Posterior cingulate gyrus (tissue), 11 donors: ENCODE measurements at regions not wholly inside any gene's neighbourhood (a gene's known extent, or its start where the extent isn't known, plus 50 kb on each side); places are given as distances from the start of the nearest gene placed in this dataset.

ENCODE experiments used
- DNase-seq, 10 donors: peaks; one replicate each; pipeline versions ENCODE4 v3.0.0 to v3.0.0-alpha.2; 2020 to 2021; ENCODE audit warnings: mixed read lengths in 3 of 10
- intact Hi-C: fragments of 100-400 bp; cut with DNase I; formaldehyde crosslinking; loops from one replicate; pipeline ENCODE4 v1.15.1; 2023

DNA sequence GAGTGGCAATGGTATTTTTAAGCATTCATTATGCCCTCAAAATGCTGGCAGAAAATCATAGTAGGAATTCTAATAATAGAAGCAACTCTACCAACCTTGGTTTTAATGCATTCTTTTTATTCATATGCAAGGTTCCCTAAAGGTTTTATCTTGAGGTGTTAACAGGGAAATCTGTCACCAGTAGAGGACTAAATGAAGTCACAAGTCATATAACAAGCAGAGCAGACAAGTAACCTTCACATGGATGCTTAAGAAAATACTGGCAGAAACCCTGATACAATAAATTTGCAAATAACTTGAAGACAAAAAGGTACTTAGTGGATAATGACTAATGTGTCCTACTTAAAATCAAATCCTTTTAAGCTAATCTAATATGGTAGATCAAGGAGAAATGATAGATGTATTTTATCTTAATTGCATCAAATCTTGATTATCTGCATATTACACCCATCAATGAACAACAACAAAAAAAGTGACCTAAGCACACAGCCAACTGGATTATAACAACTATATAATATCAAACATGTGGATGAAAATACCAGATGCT is 73.3 kb downstream of the RFC3 start:
- intact Hi-C loops: no loop called here
- no peak for DNase-seq

DNA sequence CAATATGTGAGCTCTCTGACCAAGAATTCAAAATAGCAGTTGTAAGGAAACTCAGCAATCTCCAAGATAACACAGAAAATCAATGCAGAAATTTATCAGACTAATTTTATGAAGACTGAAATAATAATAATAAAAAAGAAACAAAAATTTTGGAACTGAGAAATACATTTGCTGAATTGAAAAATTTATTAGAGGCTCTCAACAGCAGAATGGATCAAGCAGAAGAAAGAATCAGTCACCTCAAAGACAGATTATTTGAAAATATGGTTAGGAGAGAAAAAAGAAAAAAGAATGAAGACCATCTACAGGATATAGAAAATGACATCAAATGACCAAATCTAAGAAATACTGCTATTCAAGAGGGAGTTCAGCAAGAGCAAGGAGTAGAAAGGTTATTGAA is 75.6 kb downstream of the RFC3 start:
- DNase-seq: no peak
- intact Hi-C loops: no loop called here

DNA sequence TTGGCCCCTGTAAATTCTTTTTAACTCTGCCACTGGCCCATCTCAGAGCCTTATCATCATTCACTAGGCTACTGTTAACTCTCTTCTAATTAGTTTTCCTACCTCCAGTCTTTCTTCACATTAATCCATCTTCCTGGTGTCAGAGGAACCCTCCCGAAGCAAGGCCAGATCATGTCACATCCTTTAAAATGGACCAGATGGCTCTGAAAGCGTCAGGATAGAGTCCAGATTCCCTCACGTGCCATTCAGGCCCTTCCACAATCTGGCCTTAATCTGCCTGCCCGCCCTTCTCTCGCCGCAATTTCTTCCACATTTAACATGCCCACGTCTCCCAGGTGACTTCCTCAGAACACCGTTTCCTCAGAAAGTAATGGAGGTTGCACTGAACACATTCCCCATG is 86.5 kb downstream of the RFC3 start:
- no peak for DNase-seq
- intact Hi-C loops: no loop called here

DNA sequence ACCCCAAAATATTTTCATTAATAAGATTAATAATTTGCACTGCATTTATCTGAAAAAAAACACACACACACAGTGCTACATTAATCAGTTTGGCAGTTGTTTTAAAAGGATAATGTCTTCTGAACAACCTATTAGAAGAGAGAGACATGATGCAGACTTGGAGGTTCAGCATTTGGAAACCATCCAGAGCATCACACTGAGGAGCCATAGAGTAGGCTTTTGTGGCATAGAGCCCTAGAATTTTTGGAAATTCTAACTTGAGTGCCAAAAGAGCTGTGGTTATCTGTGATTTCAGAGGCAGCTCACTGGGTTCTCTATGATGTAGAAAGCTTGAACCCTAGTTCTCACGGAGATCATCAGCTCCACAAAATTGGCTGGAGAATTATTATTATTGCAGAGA is 90.2 kb downstream of the RFC3 start:
- no peak for DNase-seq

DNA sequence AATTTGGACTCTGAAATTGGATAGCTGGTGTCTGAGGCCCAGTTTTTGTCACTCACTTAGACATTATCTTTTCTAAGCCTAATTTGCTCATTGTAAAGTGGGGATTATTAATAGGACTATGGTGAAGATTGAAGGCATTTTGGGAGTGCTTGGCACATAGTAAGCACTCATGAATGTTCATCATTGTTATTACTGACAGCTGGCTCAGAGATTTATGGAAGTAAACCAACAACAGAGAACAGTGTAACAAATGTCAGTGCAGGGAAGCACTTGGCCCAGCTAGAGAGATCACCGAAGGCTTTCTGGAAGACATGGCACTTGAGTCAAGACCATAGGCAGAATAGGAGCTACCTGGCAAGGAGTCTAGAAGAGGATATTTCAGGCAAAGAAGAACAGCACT is 92.3 kb downstream of the RFC3 start:
- intact Hi-C loops: no loop called here
- no peak for DNase-seq

More for the DNA sequence above, 90.2 kb downstream of the RFC3 start:
- intact Hi-C loops: no loop called here

DNA sequence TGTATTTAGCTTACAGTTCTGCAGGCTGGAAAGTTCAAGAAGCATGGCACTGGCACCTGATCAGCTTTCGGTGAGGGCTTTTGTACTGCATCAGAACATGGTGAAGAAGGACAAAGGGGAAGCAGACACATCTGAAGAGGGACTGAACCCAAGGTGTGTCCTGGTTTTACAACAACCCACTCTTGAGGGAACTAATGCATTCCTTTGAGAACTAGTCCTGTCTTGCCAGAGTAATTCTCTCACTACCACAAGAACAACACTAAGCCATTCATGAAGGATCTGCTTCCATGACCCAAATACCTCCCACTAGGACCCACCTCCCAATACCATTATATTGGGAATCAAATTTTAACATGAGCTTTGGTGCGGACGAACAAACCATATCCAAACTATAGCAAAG is 93.6 kb downstream of the RFC3 start:
- no peak for DNase-seq
- intact Hi-C loops: no loop called here

DNA sequence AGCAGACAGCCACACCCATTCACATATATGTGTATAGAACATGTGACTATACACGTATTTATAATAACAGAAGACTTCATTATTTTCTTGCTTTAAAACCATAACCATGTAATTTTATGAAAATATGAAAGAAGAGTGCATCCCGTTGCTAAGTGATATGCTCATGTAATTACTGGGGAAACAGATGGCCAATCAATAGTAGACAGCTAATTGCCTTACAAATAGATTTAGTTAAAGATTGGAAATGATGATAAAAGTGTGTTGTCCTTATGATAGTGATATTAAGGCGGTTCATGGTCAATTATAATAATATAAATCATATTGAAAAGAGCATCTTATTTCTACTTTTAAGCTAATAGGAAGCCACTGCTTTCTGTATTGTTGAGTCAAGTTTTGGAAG is 95.9 kb downstream of the RFC3 start:
- intact Hi-C loops: no loop called here
- DNase-seq: no peak

DNA sequence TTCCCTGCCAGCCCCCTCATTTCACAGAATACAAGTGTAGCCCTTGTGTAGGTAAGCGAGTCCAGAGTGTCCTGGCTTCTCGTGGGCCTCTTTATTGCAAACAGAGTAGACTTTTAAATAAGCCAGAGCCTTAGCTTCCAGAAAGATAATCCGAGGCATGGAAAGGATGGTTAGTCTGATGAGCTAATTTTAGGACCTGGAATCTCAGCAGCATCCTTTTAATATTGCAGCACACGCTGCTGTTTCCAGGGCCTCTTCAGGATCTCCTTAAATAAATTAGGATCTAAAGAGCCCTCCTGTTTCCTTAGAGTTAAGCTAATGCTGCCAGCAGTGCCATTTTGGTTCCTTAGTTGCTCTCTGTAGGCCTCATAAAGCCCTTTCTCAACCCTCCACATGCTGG is 99.2 kb downstream of the RFC3 start:
- intact Hi-C loops: no loop called here
- DNase-seq: peak in 1 of 10 donors; percentile 14

DNA sequence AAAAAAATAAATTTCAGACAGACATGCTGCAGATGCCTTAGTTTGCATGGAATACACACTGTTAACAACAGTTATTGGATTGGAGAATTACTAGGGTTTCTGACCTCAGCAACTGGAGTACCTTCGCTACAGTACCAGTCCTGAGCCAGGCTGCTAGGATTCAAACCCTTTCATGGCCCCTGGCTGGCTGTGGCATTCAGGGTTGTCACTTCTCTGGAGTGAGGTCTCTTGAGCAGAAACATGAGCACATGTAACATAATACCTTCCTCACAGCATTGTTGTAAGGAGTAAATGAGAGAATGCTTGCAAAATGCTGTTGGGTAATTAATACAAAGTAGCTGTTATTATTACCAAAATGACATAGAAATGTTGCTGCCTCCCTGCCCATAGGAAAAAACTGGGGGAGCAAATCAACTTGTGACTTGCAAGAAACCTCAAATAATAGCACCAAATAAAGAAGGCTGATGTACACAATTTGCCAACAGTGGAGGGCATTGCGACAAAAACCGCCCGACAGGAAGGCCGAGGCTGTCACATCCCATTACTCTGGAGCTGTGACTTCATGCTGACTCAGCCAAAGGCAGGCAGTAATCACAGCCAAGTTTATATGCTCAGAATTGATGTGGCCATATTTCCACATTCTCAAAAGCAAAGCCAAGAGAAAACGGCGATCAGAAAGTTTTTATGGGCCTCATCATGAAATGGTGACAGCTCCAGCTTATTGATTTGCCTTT is 100.4 kb downstream of the RFC3 start:
- intact Hi-C loops: no loop called here
- peak in 2 of 10 donors; percentile 11 to 54 for DNase-seq

DNA sequence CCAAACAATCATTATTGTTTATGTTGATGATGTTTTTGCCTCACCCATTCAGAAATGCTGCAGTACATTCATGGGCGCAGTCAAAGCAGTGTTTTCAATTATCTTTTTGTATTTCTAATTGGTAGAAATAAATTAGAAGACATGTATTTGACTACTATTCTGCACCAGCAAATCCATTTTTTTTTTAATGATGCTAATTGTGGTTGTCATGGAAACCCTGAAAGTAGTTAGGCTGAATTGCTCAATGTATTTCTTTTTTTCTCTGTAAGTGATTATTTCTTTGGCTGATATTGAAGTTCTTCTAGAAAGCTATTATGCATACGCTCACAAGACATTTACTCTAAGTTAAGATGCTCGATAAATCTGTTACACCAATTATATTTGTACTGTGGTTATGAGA is 101.2 kb downstream of the RFC3 start:
- intact Hi-C loops: no loop called here
- DNase-seq: no peak

DNA sequence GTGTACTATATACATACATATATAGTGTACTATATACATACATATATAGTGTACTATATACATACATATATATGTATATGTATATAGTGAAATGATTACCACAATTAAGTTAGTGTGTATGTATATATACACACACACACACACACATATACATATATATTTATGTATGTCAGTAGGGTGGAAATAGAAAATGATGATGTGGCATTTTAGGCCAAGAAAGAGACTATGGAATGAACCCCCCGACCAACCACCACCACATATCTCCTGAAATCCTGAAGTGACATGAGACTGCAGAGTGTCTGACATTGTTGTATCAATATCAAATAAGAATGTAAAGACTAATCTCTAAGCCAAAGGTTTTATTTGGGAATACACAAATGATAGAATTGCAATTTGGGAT is 107.6 kb downstream of the RFC3 start:
- DNase-seq: no peak
- intact Hi-C loops: no loop called here

DNA sequence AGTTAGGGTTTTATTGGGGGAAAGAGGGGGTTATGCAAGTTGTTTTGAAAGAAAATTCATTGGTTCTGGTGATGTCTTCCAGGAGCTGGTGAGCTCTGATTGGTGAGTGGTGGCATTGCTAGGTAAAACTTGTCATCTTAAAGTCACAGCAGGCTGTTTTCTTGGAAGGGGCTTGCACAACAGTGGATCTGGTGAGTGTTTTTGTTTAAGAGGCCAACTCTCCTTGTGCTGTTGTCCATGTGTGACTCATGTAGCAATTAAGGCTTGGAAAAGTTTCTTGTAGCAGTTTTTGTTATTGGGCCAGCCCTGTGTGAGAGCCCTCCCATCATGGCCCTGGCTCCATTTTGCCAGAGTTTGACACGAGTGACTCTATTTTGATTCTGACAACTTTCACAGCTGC is 109.4 kb downstream of the RFC3 start:
- no peak for DNase-seq
- intact Hi-C loops: no loop called here

DNA sequence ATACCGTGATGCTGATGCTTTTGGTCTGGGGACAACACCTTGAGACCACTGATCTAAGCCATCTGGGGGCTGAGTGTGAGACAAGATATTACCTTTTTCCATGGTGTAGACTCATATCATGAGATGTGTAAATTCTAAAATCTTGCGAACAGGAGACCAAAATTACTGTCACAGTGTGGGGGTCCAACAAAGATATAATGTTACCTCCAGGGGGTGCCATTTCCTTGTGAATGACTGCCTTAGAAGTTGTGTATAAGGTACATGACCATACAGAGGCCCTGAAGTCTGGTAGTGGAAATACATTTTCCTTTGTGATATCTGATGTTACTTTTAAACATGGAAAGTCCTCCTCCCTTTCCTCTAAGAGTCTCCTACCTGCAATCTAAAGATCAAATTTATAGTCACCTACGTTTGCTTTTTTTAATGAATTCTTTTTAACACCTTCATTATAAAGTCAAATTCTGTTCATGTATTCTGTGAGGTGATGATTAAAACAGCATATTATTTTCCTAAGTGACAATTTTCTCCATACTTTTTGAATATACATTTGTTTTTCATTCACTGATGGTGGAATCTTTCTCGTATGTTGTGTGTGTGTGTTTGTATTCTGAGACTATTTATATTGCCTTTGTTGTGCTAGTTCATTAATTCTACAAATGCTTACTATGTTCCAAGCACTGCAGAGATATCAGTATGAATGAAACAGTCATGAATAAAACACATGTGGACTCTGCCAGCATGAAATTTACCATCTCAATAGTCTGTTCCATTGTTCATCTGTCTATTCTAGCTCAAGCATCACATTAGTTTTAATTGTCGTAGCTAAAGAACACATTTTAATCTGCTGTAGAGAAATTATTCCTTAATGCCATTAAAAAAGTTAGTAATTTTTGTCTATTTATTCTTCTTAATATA is 113.7 kb downstream of the RFC3 start:
- intact Hi-C loops: loop anchor here (5.0 to 10.0 kb wide), 2 partner anchors 143 to 1231 kb away; no protein-coding TSS in a partner anchor

DNA sequence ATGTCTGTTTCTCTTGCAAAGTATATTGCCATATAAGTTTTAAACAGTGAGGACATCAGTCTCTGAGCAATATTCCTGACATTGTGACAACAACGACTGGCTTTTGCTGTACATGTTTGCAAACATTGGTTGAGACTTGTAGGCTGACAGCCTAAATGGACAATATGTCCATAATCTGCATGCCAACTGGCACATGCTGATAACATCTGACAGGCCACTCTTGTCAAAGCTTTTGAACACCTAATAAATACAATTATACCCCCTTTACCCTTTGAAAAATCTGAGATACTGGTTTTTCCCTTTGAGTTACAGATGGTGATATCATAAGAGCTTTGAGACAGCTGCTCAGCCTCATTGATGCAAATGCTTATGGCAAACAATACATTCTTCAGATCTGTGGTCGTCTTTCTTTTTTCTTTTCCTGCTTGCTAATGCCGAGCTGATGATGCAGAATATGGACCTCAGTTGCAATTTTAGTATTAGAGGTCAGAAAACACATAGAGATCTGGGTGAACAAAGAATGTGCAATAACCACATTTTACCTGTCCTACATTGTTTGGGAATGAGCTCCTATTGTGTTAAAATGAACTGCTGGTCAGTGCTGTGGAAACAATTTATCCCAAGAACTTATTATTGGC is 114.9 kb downstream of the RFC3 start:
- DNase-seq: no peak
- intact Hi-C loops: loop anchor here (5.0 to 10.0 kb wide), 2 partner anchors 142 to 1229 kb away; no protein-coding TSS in a partner anchor

More for the DNA sequence above, 113.7 kb downstream of the RFC3 start:
- no peak for DNase-seq

DNA sequence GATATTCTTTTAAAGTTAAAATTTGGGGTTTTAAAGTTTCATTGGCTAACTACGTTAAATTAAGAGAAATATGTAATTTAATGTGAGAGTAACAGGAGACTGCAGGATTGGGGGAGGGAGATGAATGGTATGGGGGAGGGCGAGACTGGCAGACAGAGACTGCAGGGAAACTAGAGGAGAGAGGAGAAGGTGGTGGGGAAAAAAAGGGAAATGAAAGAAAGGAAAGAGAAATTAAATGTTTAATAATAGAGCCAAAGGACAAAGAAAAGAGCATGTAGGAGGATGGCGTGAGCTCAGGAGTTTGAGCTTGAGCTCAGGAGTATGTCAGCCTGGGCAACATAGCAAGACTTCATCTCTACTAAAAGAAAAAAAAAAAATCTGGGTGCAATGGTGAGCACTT is 115.9 kb downstream of the RFC3 start:
- no peak for DNase-seq
- intact Hi-C loops: loop anchor here (5.0 to 10.0 kb wide), 2 partner anchors 141 to 1228 kb away; no protein-coding TSS in a partner anchor

DNA sequence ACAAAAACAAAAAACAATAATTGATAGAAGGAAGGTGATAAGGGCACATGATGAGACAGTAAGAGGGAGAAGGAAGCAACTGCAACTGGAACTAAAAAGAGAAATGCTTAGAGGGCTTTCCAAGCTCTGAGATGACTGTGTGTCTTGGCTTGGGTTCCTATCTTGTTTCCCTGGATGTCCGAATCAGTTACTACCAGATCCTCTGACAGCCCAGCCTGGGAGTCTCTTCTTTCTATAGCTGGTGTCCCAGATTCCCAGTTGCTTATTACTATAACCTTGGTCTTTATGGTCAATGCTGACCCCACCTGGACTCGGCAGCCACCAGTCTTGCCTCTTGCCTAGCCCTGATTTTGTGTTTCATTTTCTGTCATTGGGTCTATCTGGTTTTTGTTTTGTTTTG is 116.4 kb downstream of the RFC3 start:
- no peak for DNase-seq
- intact Hi-C loops: loop anchor here (5.0 to 10.0 kb wide), 2 partner anchors 140 to 1228 kb away; no protein-coding TSS in a partner anchor

DNA sequence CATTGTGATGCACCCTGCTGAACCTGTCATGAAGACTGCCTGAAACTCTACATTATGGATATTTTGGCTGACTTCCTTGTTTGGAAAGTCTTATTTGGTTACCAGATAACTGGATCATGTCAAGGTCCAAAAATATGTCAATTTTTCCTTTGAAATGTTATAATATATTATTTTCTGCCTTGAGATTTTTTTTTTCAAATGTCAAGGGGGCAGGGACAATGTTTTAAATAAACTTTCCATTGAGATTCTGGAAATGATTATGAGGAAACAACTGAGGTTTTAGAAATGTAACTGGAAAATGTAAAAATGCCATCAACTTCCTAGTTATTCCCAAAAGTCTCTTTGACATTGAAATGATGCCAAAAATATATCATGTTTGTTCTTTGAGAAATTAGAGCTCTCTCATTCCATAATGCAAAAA is 117.0 kb downstream of the RFC3 start:
- intact Hi-C loops: loop anchor here (5.0 to 10.0 kb wide), 2 partner anchors 140 to 1227 kb away; no protein-coding TSS in a partner anchor
- DNase-seq: no peak

DNA sequence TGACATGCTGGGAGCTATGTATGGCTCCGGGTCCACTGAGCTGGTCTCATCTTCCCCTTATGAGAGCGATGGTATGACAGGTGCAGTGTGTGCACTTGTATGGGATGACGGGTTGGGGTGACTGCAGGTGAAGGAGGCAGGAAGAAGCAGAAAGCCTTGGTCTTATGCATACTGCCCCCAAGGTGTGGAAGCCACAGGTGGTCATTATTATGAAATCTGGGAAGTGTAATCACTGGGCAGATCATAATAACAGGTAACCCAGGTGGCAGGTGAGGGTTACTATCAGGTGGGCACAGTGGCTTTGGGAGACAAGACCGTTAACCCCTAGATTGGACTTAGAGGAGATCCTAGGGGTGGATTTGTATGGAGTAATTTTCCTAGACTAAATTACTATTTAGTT is 118.0 kb downstream of the RFC3 start:
- DNase-seq: no peak
- intact Hi-C loops: loop anchor here (10.0 kb wide), 1 partner anchor 139 kb away; no protein-coding TSS in a partner anchor

DNA sequence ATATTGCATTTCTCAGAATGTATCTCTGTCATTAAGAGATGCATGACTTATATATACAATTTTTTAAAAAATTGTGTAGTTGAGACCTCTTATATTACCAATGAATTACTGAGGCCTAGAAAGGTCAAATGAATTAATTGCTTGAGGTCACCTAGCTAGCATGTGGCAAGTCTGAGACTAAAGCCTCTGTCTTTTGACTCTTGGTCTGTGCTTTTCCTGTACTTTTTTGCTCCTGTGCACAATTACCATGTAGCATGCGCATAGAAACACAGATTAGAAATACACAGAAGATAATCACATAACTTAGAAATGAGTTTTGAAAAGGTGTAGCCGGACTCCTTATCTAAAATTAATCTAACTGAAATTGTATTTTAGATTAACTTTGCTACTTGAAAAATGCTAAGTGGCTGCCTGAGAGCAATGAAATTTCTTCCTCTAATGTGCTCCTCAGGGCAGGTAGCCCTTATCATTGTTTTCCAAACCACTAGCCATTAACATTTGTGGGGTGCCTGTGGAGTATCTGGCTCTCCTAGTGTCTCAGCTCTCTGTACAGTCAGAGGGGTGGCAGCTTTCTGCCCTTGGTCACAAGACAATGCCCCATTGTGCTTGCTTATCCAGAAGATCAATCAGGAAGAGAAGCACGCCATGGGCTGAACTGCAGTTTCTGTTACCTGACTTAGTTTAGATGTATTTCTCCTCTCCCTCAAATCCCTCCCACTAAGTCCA is 119.6 kb downstream of the RFC3 start:
- intact Hi-C loops: loop anchor here (10.0 kb wide), 1 partner anchor 137 kb away; no protein-coding TSS in a partner anchor
- no peak for DNase-seq

DNA sequence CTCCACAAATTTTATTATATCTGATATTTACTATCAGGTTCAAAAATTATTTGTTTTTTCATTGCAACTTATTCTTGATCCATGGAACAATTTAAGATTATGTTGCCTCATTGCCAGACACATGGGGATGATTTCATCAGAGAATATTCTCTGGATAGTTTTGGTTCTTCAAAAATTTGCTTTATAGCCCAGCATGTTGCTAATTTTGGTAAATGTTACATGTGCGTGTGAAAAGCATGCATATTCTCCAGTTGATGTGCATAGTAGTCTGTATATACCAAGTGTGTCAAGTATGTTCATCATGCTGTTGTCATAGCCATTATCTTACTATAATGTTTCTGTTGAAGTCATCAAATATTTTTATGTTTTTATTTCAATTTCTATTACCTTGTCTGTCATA is 122.3 kb downstream of the RFC3 start:
- intact Hi-C loops: no loop called here
- DNase-seq: no peak
